Activated CD8-positive, alpha-beta T cell treated with anti-CD3 and anti-CD28 coated beads, Interleukin-2, amount 10 ng/mL, durations not matched to agents 7 days and 5 days (primary cell): ENCODE measurements at regions not wholly inside any gene's neighbourhood (a gene's known extent, or its start where the extent isn't known, plus 50 kb on each side); places are given as distances from the start of the nearest gene placed in this dataset.
A peak's percentile ranks its signal among the peaks of the same experiment; 100 is the strongest.
"Not testable (repeated sequence)": the region's sequence is repeated elsewhere in the genome, so short reads cannot be mapped to it uniquely, and the experiment has no call there.

Source experiments
- ATAC-seq: fragments of 150-1000 bp; cut with Tn5 transposase; one replicate; pipeline ENCODE4 v1.10.0; 2021; ENCODE audit warnings: moderate library complexity
- CTCF ChIA-PET: fragments of 350-600 bp; sonication (Branson Sonifier 250); formaldehyde crosslinking; loops from one replicate; lab custom pipeline; 2021; ENCODE audit warnings: antibody characterized with exemption; lab: Charles Lee
- POLR2A ChIA-PET: fragments of 350-600 bp; sonication (Branson Sonifier 250); formaldehyde crosslinking; loops from one replicate; lab custom pipeline; 2021; ENCODE audit warnings: antibody characterized with exemption; lab: Charles Lee
- DNase-seq: peaks from one replicate; pipeline ENCODE4 v3.0.0-alpha.2; 2020
- H3K27ac Mint-ChIP-seq: one replicate; pipeline ENCODE4 v1.8.0; 2021; ENCODE audit warnings: mild to moderate bottlenecking, mixed read lengths
- H3K27me3 Mint-ChIP-seq: one replicate; pipeline ENCODE4 v1.8.0; 2021; ENCODE audit warnings: low read depth, mixed read lengths
- H3K36me3 Mint-ChIP-seq: one replicate; pipeline ENCODE4 v1.8.0; 2021; ENCODE audit warnings: low read depth, mixed read lengths
- H3K4me1 Mint-ChIP-seq: one replicate; pipeline ENCODE4 v1.8.0; 2021; ENCODE audit warnings: low read depth, mixed read lengths
- H3K4me3 Mint-ChIP-seq: one replicate; pipeline ENCODE4 v1.8.0; 2021; ENCODE audit warnings: mild to moderate bottlenecking, mixed read lengths
- H3K9me3 Mint-ChIP-seq: one replicate; pipeline ENCODE4 v1.8.0; 2022; ENCODE audit warnings: mixed read lengths; ENCODE audit not compliant: insufficient read depth

GRCh38 chr4:188735082-188735481 lies 595.8 kb downstream of the TRIML1 start:
- H3K27ac Mint-ChIP-seq = no peak overlapping the region
- no peak for ATAC-seq
- H3K4me1 Mint-ChIP-seq = no peaks in the 10 kb centered on the region
- ChIA-PET POLR2A (no interaction called here), CTCF (no interaction called here)
- no peaks in the 10 kb centered on the region for H3K36me3 Mint-ChIP-seq
- no peak overlapping the region for H3K4me3 Mint-ChIP-seq
- peaks cover 18% of the 10 kb centered on the region for H3K9me3 Mint-ChIP-seq
- no peaks in the 10 kb centered on the region for H3K27me3 Mint-ChIP-seq
- no peak for DNase-seq

GRCh38 chr4:188737251-188738002 lies 598.2 kb downstream of the TRIML1 start:
- H3K4me1 Mint-ChIP-seq = no peaks in the 10 kb centered on the region

GRCh38 chr4:188738290-188738689 lies 599.0 kb downstream of the TRIML1 start:
- H3K4me3 Mint-ChIP-seq, DNase-seq, H3K27ac Mint-ChIP-seq, H3K27me3 Mint-ChIP-seq, POLR2A ChIA-PET, H3K4me1 Mint-ChIP-seq, H3K36me3 Mint-ChIP-seq, CTCF ChIA-PET: not testable (repeated sequence)
- ATAC-seq = peak; percentile 70
- H3K9me3 Mint-ChIP-seq = peaks cover 18% of the 10 kb centered on the region

More at GRCh38 chr4:188737251-188738002, 598.2 kb downstream of the TRIML1 start:
- no peaks in the 10 kb centered on the region for H3K27me3 Mint-ChIP-seq
- no peaks in the 10 kb centered on the region for H3K36me3 Mint-ChIP-seq
- DNase-seq (no peak), ATAC-seq (no peak)
- ChIA-PET POLR2A (no interaction called here), CTCF (interaction anchor here (0.7 kb wide), 1 partner anchor 41 kb away, joined by 3 read pairs; no protein-coding TSS in a partner anchor)
- peaks cover 18% of the 10 kb centered on the region for H3K9me3 Mint-ChIP-seq
- no peak overlapping the region for H3K4me3 Mint-ChIP-seq
- no peak overlapping the region for H3K27ac Mint-ChIP-seq

GRCh38 chr4:188740172-188740571 lies 600.9 kb downstream of the TRIML1 start:
- H3K4me1 Mint-ChIP-seq, POLR2A ChIA-PET, DNase-seq, H3K4me3 Mint-ChIP-seq, ATAC-seq, H3K27ac Mint-ChIP-seq, H3K27me3 Mint-ChIP-seq, H3K36me3 Mint-ChIP-seq, CTCF ChIA-PET: not testable (repeated sequence)
- H3K9me3 Mint-ChIP-seq = peaks cover 15% of the 10 kb centered on the region

GRCh38 chr4:188740791-188741190 lies 601.5 kb downstream of the TRIML1 start:
- H3K4me1 Mint-ChIP-seq, H3K27me3 Mint-ChIP-seq, H3K36me3 Mint-ChIP-seq, CTCF ChIA-PET, DNase-seq, POLR2A ChIA-PET, H3K9me3 Mint-ChIP-seq, H3K4me3 Mint-ChIP-seq, H3K27ac Mint-ChIP-seq: not testable (repeated sequence)
- peak; percentile 49 for ATAC-seq

GRCh38 chr4:188754372-188755002 lies 615.2 kb downstream of the TRIML1 start:
- H3K27me3 Mint-ChIP-seq = no peaks in the 10 kb centered on the region
- CTCF ChIA-PET = no interaction called here
- POLR2A ChIA-PET = no interaction called here
- no peak for ATAC-seq
- peaks cover 25% of the 10 kb centered on the region for H3K9me3 Mint-ChIP-seq
- no peak overlapping the region for H3K27ac Mint-ChIP-seq
- no peak overlapping the region for H3K4me3 Mint-ChIP-seq
- no peaks in the 10 kb centered on the region for H3K4me1 Mint-ChIP-seq
- no peak for DNase-seq
- no peaks in the 10 kb centered on the region for H3K36me3 Mint-ChIP-seq

GRCh38 chr4:188767496-188767895 lies 628.3 kb downstream of the TRIML1 start:
- H3K27ac Mint-ChIP-seq = no peak overlapping the region
- ATAC-seq = no peak
- ChIA-PET CTCF (no interaction called here), POLR2A (no interaction called here)
- H3K4me3 Mint-ChIP-seq = no peak overlapping the region
- no peaks in the 10 kb centered on the region for H3K27me3 Mint-ChIP-seq
- no peaks in the 10 kb centered on the region for H3K36me3 Mint-ChIP-seq
- no peaks in the 10 kb centered on the region for H3K4me1 Mint-ChIP-seq
- peaks cover 22% of the 10 kb centered on the region for H3K9me3 Mint-ChIP-seq
- DNase-seq = no peak

GRCh38 chr4:188778905-188779304 lies 639.7 kb downstream of the TRIML1 start:
- CTCF ChIA-PET = no interaction called here
- Mint-ChIP-seq H3K4me1 (no peaks in the 10 kb centered on the region), H3K36me3 (no peaks in the 10 kb centered on the region), H3K4me3 (no peak overlapping the region), H3K27me3 (no peaks in the 10 kb centered on the region), H3K27ac (no peak overlapping the region), H3K9me3 (peaks cover 16% of the 10 kb centered on the region)
- POLR2A ChIA-PET = no interaction called here
- DNase-seq (no peak), ATAC-seq (no peak)

GRCh38 chr4:188779581-188779980 lies 640.3 kb downstream of the TRIML1 start:
- peaks cover 10% of the 10 kb centered on the region for H3K9me3 Mint-ChIP-seq
- H3K36me3 Mint-ChIP-seq = no peaks in the 10 kb centered on the region
- POLR2A ChIA-PET = no interaction called here
- no peaks in the 10 kb centered on the region for H3K27me3 Mint-ChIP-seq
- no peak overlapping the region for H3K27ac Mint-ChIP-seq
- DNase-seq = no peak
- no peak overlapping the region for H3K4me3 Mint-ChIP-seq
- H3K4me1 Mint-ChIP-seq = no peaks in the 10 kb centered on the region
- no peak for ATAC-seq
- CTCF ChIA-PET = no interaction called here

GRCh38 chr4:188780028-188780427 lies 640.8 kb downstream of the TRIML1 start:
- ATAC-seq = no peak
- Mint-ChIP-seq H3K4me1 (no peaks in the 10 kb centered on the region), H3K36me3 (no peaks in the 10 kb centered on the region), H3K27ac (no peak overlapping the region), H3K27me3 (no peaks in the 10 kb centered on the region), H3K4me3 (no peak overlapping the region), H3K9me3 (peaks cover 7% of the 10 kb centered on the region)
- no peak for DNase-seq
- CTCF ChIA-PET = no interaction called here
- POLR2A ChIA-PET = no interaction called here

GRCh38 chr4:188780686-188781085 lies 641.4 kb downstream of the TRIML1 start:
- H3K27me3 Mint-ChIP-seq = no peaks in the 10 kb centered on the region
- ATAC-seq (no peak), DNase-seq (no peak)
- no peaks in the 10 kb centered on the region for H3K4me1 Mint-ChIP-seq
- H3K27ac Mint-ChIP-seq = no peak overlapping the region
- H3K4me3 Mint-ChIP-seq = no peak overlapping the region
- ChIA-PET CTCF (no interaction called here), POLR2A (no interaction called here)
- peaks cover 7% of the 10 kb centered on the region for H3K9me3 Mint-ChIP-seq
- H3K36me3 Mint-ChIP-seq = no peaks in the 10 kb centered on the region

- Mint-ChIP-seq H3K27ac (no peak overlapping the region), H3K36me3 (no peaks in the 10 kb centered on the region), H3K4me1 (no peaks in the 10 kb centered on the region), H3K9me3 (peaks cover 6% of the 10 kb centered on the region), H3K4me3 (no peak overlapping the region), H3K27me3 (no peaks in the 10 kb centered on the region)
- POLR2A ChIA-PET = interaction anchor here (0.6 kb wide), 1 partner anchor 9 kb away, joined by 3 read pairs; no protein-coding TSS in a partner anchor
- ATAC-seq = no peak
- CTCF ChIA-PET = no interaction called here
- DNase-seq = no peak
These were observed 642.4 kb downstream of the TRIML1 start for GRCh38 chr4:188781655-188782054.
